ENCODE measurements at regions not wholly inside any gene's neighbourhood (a gene's known extent, or its start where the extent isn't known, plus 50 kb on each side); places are given as distances from the start of the nearest gene placed in this dataset.

DNA sequence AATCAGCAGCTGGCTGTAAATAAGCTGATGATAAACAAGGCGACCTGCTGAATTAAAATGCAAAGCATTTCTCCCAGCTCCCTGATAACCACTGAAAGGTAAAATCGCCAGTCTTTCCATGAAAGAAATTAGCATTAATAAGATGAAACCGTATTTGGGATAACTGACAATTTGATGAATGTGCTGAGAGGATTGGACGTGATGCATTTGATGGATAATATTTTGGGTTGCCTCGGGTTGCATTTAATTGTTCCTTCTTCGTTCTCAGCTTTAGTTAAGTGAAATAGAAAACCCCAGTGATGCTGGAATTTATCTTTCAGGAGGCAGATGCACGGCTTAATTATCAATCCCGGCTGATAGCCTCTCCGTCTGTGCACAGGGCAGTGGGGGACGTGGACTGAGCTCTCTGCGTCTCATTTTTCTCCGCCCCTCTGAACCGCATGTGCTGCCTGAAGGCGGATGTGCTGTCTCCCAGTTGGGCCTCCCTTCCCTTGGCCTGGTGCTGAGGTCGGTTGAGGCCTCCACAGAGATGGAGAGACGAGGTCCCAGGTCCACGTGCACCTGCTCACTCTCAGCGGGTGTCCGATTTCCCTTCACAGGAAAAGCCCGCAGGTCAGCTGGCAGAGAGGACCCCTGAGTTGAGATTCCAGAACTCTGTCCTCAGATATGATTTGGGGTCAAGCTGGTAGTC is 846.2 kb downstream of the BRD1 start:
- ChIA-PET CTCF (no interaction called here), POLR2A (no interaction called here)
- TF ChIP-seq, protein P1, sequence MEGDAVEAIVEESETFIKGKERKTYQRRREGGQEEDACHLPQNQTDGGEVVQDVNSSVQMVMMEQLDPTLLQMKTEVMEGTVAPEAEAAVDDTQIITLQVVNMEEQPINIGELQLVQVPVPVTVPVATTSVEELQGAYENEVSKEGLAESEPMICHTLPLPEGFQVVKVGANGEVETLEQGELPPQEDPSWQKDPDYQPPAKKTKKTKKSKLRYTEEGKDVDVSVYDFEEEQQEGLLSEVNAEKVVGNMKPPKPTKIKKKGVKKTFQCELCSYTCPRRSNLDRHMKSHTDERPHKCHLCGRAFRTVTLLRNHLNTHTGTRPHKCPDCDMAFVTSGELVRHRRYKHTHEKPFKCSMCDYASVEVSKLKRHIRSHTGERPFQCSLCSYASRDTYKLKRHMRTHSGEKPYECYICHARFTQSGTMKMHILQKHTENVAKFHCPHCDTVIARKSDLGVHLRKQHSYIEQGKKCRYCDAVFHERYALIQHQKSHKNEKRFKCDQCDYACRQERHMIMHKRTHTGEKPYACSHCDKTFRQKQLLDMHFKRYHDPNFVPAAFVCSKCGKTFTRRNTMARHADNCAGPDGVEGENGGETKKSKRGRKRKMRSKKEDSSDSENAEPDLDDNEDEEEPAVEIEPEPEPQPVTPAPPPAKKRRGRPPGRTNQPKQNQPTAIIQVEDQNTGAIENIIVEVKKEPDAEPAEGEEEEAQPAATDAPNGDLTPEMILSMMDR (IDR thresholded peaks at IDR 0.05; ENCODE audit: insufficient read depth, low read depth, low read length), result no peak
- no peaks in the 10 kb centered on the region for H3K36me3 ChIP-seq (ENCODE audit: control insufficient read depth, insufficient read depth, low read length)
- no peaks in the 10 kb centered on the region for H3K27me3 ChIP-seq (ENCODE audit: control insufficient read depth, insufficient read depth, low read length)
- H3K4me3 ChIP-seq (ENCODE audit: low read depth, low read length), result no peak overlapping the region
- DNase-seq (ENCODE audit: low read depth), result no peak

GRCh38 chr22:48980918-48981317 is 846.8 kb downstream of the BRD1 start:
- ChIA-PET CTCF (no interaction called here), POLR2A (no interaction called here)
- TF ChIP-seq, protein P1 (IDR thresholded peaks at IDR 0.05; ENCODE audit: insufficient read depth, low read depth, low read length), result no peak
- Histone ChIP-seq H3K27me3 (ENCODE audit: control insufficient read depth, insufficient read depth, low read length) (no peaks in the 10 kb centered on the region), H3K4me3 (ENCODE audit: low read depth, low read length) (no peak overlapping the region), H3K36me3 (ENCODE audit: control insufficient read depth, insufficient read depth, low read length) (no peaks in the 10 kb centered on the region)
- no peak for DNase-seq (ENCODE audit: low read depth)

DNA sequence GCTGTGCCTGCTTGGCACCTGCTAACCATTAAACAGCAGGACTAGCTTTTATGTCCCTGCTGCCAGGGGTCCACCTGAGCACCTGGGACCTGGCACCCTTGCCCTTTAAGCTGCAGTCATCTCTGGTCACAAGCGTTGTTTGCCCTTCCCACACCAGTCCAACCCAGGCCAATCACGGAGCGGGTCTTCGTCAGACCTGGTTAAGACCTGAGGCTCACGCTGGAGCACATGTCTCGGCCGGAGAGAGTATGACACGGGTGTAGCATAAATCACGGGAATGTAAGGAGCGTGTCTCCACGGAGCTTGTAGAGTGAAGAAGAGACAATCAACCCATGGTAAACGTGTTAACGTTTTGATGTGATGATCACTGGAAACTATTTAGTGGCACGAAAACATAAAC is 847.3 kb downstream of the BRD1 start:
- H3K4me3 ChIP-seq (ENCODE audit: low read depth, low read length), result no peak overlapping the region
- no peak for DNase-seq (ENCODE audit: low read depth)
- no peaks in the 10 kb centered on the region for H3K36me3 ChIP-seq (ENCODE audit: control insufficient read depth, insufficient read depth, low read length)
- POLR2A ChIA-PET, result no interaction called here
- CTCF ChIA-PET, result no interaction called here
- TF ChIP-seq, protein P1 (IDR thresholded peaks at IDR 0.05; ENCODE audit: insufficient read depth, low read depth, low read length), result no peak
- no peaks in the 10 kb centered on the region for H3K27me3 ChIP-seq (ENCODE audit: control insufficient read depth, insufficient read depth, low read length)

DNA sequence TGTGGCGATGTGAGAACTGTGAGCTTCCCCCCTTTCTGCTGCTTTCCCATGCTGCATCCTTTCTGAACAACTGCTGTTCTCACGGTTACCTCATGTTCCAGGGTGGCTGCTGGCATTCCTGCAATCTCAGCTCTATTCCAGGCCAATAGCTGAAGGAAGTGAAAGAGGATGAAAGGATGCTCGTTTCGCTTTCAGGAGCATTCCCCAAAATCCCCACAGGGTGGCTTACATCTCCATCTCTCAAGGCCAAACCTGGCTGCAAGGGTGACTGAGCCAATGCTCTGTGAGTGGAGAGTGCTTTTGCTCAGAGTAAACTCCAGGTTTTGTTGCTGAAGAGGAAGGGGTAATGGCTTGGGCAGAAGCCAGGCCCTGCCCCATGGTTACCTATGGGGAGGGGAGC is 848.2 kb downstream of the BRD1 start:
- no peaks in the 10 kb centered on the region for H3K27me3 ChIP-seq (ENCODE audit: control insufficient read depth, insufficient read depth, low read length)
- no peaks in the 10 kb centered on the region for H3K36me3 ChIP-seq (ENCODE audit: control insufficient read depth, insufficient read depth, low read length)
- no peak overlapping the region for H3K4me3 ChIP-seq (ENCODE audit: low read depth, low read length)
- POLR2A ChIA-PET, result no interaction called here
- DNase-seq (ENCODE audit: low read depth), result no peak
- TF ChIP-seq, protein P1 (IDR thresholded peaks at IDR 0.05; ENCODE audit: insufficient read depth, low read depth, low read length), result no peak
- CTCF ChIA-PET, result no interaction called here

DNA sequence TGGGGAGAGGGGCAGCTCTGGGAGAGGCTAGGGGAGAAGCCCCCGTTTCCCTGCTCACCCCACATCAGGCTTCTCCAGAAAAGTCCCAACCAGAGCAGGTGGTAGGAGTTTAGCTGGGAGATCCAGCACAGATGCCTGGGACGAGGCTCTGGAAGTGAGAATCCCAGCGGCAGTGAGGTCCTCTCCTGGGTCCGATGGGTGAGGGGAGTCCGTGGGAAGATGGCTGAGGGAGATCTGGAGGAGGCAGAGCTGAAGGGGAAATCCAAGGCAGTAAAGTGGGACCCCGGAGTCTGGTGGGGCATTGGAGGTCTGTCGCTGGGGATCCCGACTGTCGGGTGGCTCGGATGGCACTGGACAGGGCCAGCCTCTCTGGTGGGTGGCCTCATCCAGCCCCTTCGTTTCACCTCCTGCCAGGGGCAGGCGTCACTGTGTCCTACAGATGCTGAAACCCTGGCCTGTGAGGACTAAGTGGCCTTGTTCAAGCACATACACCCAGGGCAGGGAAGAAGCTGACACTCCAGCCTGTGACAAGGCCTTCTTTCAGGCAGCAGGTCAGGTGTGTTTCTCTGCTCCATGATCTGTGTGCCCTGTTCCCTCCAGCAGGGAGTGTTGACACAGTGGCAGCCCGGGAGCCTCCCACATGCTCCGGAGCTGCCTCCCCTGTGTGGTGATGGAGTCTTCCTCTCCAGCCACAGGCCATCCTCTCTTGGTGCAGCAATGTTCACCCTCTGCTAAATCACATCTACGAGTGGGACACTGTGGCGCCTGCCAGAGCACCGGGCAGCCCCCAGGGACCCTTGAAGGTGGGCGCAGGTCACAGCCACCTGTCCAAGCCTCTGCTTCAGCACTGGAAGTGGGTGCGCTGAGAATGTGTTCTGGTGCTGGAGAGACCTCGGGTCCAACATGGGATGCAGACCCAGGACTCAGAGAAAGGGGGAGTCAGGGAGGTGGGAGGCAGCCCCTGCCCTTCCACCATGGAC is 850.8 kb downstream of the BRD1 start:
- H3K27me3 ChIP-seq (ENCODE audit: control insufficient read depth, insufficient read depth, low read length), result no peaks in the 10 kb centered on the region

More for the DNA sequence above, 850.8 kb downstream of the BRD1 start:
- CTCF ChIA-PET, result no interaction called here
- TF ChIP-seq, protein P1 (IDR thresholded peaks at IDR 0.05; ENCODE audit: insufficient read depth, low read depth, low read length), result no peak
- DNase-seq (ENCODE audit: low read depth), result no peak
- POLR2A ChIA-PET, result no interaction called here
- no peak overlapping the region for H3K4me3 ChIP-seq (ENCODE audit: low read depth, low read length)
- H3K36me3 ChIP-seq (ENCODE audit: control insufficient read depth, insufficient read depth, low read length), result no peaks in the 10 kb centered on the region

Data from BJ (cell line).